ENCODE measurements at regions not wholly inside any gene's neighbourhood (a gene's known extent, or its start where the extent isn't known, plus 50 kb on each side); places are given as distances from the start of the nearest gene placed in this dataset.

GRCh38 chr13:64029343-64030093 is 2613.9 kb upstream of the PCDH20 start:
- Histone ChIP-seq H3K9me3 (ENCODE audit: control insufficient read depth in 1 of 2, insufficient read depth in 1 of 2, low read depth in 1 of 2, low read length in 2 of 2) (no peaks in the 10 kb centered on the region), H3K79me2 (ENCODE audit: insufficient read depth, low read length) (no peaks in the 10 kb centered on the region), H4K20me1 (ENCODE audit: insufficient read depth) (no peaks in the 10 kb centered on the region), H3K27ac (ENCODE audit: low read depth, low read length) (no peak overlapping the region), H3K27me3 (ENCODE audit: insufficient read depth, low read length) (no peaks in the 10 kb centered on the region), H2AFZ (ENCODE audit: low read depth, low read length, poor library complexity, severe bottlenecking) (no peak overlapping the region), H3K4me1 (ENCODE audit: control insufficient read depth in 1 of 2, insufficient read depth in 2 of 2, low read length in 2 of 2) (no peaks in the 10 kb centered on the region), H3K4me3 (replicated peaks in 1 of 2; ENCODE audit: low read depth in 1 of 2, low read length in 2 of 2) (no peak overlapping the region), H3K9me2 (ENCODE audit: insufficient read depth) (no peaks in the 10 kb centered on the region), H3K9ac (ENCODE audit: low read length) (no peak overlapping the region), H3K36me3 (ENCODE audit: control insufficient read depth in 1 of 2, insufficient read depth in 2 of 2, low read length in 2 of 2) (no peaks in the 10 kb centered on the region), H3K4me2 (ENCODE audit: low read length) (no peak overlapping the region)
- TF ChIP-seq, protein P1, sequence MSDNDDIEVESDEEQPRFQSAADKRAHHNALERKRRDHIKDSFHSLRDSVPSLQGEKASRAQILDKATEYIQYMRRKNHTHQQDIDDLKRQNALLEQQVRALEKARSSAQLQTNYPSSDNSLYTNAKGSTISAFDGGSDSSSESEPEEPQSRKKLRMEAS (IDR thresholded peaks at IDR 0.05), result no peak
- TF ChIP-seq FOSL1 (IDR thresholded peaks at IDR 0.05; ENCODE audit: low read depth) (no peak), ELF1 (IDR thresholded peaks at IDR 0.05; ENCODE audit: borderline replicate concordance, low read depth) (no peak), SP1 (IDR thresholded peaks at IDR 0.05; ENCODE audit: low read depth) (no peak), ZBTB33 (IDR thresholded peaks at IDR 0.05; ENCODE audit: extremely low read depth, insufficient replicate concordance, low read length) (no peak), ZNF274 (IDR thresholded peaks at IDR 0.05; ENCODE audit: low read depth, low read length) (no peak), POLR2A (IDR thresholded peaks at IDR 0.05; ENCODE audit: borderline replicate concordance, extremely low read depth, insufficient read depth, insufficient read length) (no peak), TCF7L2 (IDR thresholded peaks at IDR 0.05; ENCODE audit: borderline replicate concordance, extremely low read depth, insufficient read depth, insufficient read length) (no peak), SRF (IDR thresholded peaks at IDR 0.05; ENCODE audit: low read depth) (no peak), YY1 (IDR thresholded peaks at IDR 0.05; ENCODE audit: extremely low read depth, insufficient replicate concordance, low read depth, low read length) (no peak)
- TF ChIP-seq, protein P2, sequence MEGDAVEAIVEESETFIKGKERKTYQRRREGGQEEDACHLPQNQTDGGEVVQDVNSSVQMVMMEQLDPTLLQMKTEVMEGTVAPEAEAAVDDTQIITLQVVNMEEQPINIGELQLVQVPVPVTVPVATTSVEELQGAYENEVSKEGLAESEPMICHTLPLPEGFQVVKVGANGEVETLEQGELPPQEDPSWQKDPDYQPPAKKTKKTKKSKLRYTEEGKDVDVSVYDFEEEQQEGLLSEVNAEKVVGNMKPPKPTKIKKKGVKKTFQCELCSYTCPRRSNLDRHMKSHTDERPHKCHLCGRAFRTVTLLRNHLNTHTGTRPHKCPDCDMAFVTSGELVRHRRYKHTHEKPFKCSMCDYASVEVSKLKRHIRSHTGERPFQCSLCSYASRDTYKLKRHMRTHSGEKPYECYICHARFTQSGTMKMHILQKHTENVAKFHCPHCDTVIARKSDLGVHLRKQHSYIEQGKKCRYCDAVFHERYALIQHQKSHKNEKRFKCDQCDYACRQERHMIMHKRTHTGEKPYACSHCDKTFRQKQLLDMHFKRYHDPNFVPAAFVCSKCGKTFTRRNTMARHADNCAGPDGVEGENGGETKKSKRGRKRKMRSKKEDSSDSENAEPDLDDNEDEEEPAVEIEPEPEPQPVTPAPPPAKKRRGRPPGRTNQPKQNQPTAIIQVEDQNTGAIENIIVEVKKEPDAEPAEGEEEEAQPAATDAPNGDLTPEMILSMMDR (IDR thresholded peaks at IDR 0.05 in 2 of 3, conservative IDR thresholded peaks at IDR 0.05 in 1 of 3; ENCODE audit: borderline replicate concordance in 1 of 3, insufficient read depth in 1 of 3, low read depth in 2 of 3, low read length in 2 of 3), result no peak
- TF ChIP-seq, protein P3, sequence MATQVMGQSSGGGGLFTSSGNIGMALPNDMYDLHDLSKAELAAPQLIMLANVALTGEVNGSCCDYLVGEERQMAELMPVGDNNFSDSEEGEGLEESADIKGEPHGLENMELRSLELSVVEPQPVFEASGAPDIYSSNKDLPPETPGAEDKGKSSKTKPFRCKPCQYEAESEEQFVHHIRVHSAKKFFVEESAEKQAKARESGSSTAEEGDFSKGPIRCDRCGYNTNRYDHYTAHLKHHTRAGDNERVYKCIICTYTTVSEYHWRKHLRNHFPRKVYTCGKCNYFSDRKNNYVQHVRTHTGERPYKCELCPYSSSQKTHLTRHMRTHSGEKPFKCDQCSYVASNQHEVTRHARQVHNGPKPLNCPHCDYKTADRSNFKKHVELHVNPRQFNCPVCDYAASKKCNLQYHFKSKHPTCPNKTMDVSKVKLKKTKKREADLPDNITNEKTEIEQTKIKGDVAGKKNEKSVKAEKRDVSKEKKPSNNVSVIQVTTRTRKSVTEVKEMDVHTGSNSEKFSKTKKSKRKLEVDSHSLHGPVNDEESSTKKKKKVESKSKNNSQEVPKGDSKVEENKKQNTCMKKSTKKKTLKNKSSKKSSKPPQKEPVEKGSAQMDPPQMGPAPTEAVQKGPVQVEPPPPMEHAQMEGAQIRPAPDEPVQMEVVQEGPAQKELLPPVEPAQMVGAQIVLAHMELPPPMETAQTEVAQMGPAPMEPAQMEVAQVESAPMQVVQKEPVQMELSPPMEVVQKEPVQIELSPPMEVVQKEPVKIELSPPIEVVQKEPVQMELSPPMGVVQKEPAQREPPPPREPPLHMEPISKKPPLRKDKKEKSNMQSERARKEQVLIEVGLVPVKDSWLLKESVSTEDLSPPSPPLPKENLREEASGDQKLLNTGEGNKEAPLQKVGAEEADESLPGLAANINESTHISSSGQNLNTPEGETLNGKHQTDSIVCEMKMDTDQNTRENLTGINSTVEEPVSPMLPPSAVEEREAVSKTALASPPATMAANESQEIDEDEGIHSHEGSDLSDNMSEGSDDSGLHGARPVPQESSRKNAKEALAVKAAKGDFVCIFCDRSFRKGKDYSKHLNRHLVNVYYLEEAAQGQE (IDR thresholded peaks at IDR 0.05; ENCODE audit: low read depth), result no peak
- no TSS peak for BruUV-seq (replicated peaks)
- ATAC-seq, result no peak
- POLR2A ChIA-PET, result no interaction called here
- CTCF ChIA-PET, result no interaction called here
- intact Hi-C loops (cut with micrococcal nuclease), result no loop called here
- RAD21 ChIA-PET (ENCODE audit: low non-redundant PET in 1 of 2, low total read pairs in 2 of 2, uncharacterized antibody in 2 of 2, unreplicated experiment in 2 of 2), result no interaction called here
- no peak for DNase-seq (ENCODE audit: low read depth, low spot score)

Data from HCT116 (cell line).